Erythroblast (primary cell): ENCODE measurements at regions not wholly inside any gene's neighbourhood (a gene's known extent, or its start where the extent isn't known, plus 50 kb on each side); places are given as distances from the start of the nearest gene placed in this dataset.
"Not testable (repeated sequence)": the region's sequence is repeated elsewhere in the genome, so short reads cannot be mapped to it uniquely, and the experiment has no call there.

ENCODE experiments used
- DNase-seq, 2 experiments: peaks; one replicate each; lab custom pipeline; 2025; lab: John Stamatoyannopoulos, UW
- GATA1 ChIP-seq: IDR thresholded peaks from 2 replicates; pipeline ENCODE4 v1.6.1; 2011; ENCODE audit warnings: low read depth, mild to moderate bottlenecking, control low read depth, low read length, moderate library complexity
- POLR2A ChIP-seq: IDR thresholded peaks from 2 replicates; pipeline ENCODE4 v1.6.1; 2011; ENCODE audit warnings: mild to moderate bottlenecking, low read length

DNA sequence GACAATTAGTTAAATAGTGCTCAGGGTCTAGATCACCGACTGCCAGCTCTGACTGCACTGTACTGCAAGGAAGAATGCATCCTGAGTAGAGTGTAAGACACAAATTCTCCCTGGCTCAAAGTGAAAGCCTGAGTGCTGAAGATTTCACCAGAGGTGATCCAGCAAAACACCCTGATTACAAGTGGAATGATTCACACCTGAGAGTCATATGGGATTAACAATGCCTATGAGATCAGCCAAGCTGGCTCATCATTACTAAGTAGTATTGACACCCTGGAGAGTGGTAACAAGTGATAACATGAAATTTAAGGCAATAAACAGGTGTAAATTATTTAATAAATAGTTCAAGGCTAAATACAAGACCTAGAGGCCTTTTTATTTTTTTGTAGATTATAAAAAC lies 403.8 kb upstream of the PRR20A start:
- TF ChIP-seq GATA1 (no peak), POLR2A (no peak)
- DNase-seq, result no peak

- TF ChIP-seq GATA1, result no peak
- no peak for TF ChIP-seq POLR2A
These were observed 388.1 kb upstream of the PRR20A start for GRCh38 chr13:56752636-56753035.

GRCh38 chr13:56755181-56755935 lies 385.4 kb upstream of the PRR20A start:
- DNase-seq, result no peak
- TF ChIP-seq POLR2A, result no peak
- TF ChIP-seq GATA1, result no peak

More at GRCh38 chr13:56752636-56753035, 388.1 kb upstream of the PRR20A start:
- DNase-seq, result no peak

DNA sequence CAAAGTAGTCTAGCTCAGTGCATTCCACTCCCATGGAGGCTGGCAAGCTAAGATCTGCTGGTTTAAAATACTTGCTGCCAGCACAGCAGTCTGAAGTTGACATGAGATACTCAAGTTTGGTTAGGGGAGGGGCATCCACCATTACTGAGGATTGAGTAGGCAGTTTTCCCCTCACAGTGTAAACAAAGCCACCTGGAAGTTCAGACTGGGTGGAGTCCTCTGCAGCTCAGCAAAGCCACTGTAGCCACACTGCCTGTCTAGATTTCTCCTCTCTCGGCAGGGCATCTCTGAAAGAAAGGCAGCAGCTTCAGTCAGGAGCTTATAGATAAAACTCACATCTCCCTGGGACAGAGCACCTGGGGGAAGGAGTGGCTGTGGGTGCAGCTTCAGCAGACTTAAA lies 377.4 kb upstream of the PRR20A start:
- not testable (repeated sequence) for DNase-seq

DNA sequence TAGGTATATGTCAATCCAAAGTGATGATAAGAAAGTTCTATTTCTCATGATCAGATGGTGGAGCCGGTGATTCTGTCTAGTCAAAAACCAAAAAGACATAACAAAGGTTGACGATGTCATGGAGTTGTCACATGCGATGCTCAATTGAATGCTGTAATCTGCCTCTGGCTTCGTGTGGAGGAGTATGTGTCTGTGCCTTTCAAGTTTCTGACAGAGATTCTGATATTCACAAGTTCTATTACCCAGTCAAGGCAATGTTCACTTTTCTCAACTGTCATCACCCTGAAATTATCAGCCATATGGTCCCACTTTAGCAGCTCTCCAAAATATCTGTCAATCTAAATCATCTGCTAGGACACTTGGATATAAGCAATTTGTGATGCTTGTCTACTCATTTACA lies 367.6 kb upstream of the PRR20A start:
- no peak for DNase-seq
- TF ChIP-seq POLR2A (no peak), GATA1 (no peak)

DNA sequence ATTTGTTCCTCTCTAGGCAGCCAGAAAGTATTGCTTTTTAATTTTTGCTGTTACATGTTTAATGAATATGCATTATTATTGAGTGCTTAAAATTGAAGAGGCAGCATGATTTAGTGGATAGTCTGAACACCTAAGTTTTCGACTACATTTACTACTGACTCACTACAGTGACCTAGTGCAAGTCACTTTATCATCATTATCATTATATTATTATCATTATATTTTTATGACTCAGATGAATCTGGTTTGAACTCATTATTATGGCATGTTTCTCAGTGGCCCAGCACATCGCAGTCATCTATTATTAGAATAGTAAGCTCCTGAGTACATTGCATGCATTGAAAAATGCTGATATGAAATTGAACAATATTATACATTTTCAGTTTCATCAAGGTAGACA lies 351.2 kb upstream of the PRR20A start:
- TF ChIP-seq POLR2A (no peak), GATA1 (no peak)

GRCh38 chr13:56837161-56837560 lies 303.6 kb upstream of the PRR20A start:
- TF ChIP-seq GATA1 (no peak), POLR2A (no peak)

More for the DNA sequence above, 351.2 kb upstream of the PRR20A start:
- no peak for DNase-seq

DNA sequence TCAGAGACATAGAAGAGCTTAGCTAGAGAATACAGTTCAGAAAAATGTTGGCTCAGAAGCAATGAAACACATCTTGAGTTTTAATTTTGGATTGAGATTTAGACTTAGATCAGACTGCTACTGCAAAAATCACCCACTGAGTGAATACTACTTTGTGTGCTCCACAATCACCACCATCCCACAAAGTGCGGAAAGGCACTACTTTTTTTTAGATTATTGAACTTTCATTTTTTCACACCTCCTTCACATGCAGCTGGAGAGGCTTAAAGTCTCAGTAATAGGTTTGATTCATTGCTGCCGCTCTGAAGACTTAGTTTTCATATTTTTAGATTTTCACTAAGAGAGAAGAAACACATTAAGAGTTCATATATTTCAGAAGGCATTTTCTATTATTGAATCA lies 289.9 kb upstream of the PRR20A start:
- DNase-seq, result no peak
- TF ChIP-seq POLR2A (no peak), GATA1 (no peak)

More at GRCh38 chr13:56837161-56837560, 303.6 kb upstream of the PRR20A start:
- no peak for DNase-seq

DNA sequence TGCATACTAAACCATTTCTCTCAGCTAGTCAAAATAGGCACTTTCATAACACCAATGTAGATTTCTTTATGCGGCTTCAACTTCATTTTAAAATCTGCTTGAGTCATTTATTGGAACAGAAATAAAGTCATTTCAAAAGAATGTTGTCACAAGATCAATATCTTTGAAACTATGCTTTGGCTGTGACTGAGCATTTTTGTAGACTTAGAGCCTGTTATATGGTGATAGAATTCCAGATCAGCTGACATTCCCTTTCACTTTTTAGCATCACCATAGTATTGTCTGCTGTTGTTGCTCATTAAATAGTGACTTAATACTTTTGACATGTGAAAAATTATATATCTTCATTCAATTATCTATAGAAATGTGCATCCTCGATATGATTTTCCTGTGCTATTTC lies 279.2 kb upstream of the PRR20A start:
- no peak for DNase-seq
- no peak for TF ChIP-seq GATA1
- no peak for TF ChIP-seq POLR2A

- no peak for TF ChIP-seq GATA1
- no peak for TF ChIP-seq POLR2A
These were observed 276.3 kb upstream of the PRR20A start for GRCh38 chr13:56864451-56864850.

GRCh38 chr13:56865416-56865815 lies 275.3 kb upstream of the PRR20A start:
- TF ChIP-seq POLR2A, result no peak
- no peak for TF ChIP-seq GATA1
- no peak for DNase-seq

More at GRCh38 chr13:56864451-56864850, 276.3 kb upstream of the PRR20A start:
- DNase-seq, result no peak

GRCh38 chr13:56869671-56870070 lies 271.0 kb upstream of the PRR20A start:
- DNase-seq, result no peak
- TF ChIP-seq POLR2A (no peak), GATA1 (no peak)

GRCh38 chr13:56886398-56886797 lies 254.3 kb upstream of the PRR20A start:
- no peak for DNase-seq

DNA sequence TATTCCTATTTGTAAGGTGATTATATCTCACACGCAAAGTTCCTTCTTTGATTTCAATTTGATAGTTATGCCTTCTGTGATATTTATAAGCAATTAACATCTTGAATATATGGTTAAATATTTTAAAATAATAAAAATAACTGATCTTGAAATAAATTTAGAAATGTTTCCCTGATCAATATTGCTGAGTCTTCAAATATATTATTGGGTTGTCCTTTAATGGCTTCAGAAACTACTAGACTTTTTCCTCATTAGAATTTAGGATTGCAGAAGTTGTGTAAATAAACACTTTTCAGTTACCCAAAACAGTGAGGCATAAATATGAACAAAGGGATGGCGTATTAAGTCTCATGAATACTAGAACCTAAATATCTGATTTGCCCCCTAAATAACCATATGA lies 252.3 kb upstream of the PRR20A start:
- TF ChIP-seq POLR2A (no peak), GATA1 (no peak)

More at GRCh38 chr13:56886398-56886797, 254.3 kb upstream of the PRR20A start:
- TF ChIP-seq GATA1, result no peak
- no peak for TF ChIP-seq POLR2A

DNA sequence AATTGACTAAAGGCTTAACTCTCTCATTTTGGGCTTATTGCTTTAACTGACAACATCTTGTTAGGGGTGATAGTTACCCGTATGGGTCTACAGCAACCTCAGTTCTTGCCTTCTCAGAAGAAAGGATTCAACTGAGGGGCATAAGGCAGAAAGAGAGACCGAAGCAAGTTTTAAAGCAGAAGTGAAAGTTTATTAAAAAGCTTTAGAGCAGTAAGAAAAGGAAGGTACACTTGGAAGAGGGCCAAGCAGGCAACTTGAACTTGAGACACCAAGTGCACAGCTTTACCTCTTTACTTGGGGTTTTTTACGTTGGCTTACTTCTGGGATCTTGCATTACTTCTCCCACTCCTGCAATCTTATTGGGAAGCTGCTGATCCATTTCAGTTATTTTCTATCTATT lies 246.9 kb upstream of the PRR20A start:
- DNase-seq, result no peak
- TF ChIP-seq POLR2A (no peak), GATA1 (no peak)

More for the DNA sequence above, 252.3 kb upstream of the PRR20A start:
- DNase-seq, result no peak
